ENCODE measurements at regions not wholly inside any gene's neighbourhood (a gene's known extent, or its start where the extent isn't known, plus 50 kb on each side); places are given as distances from the start of the nearest gene placed in this dataset.

DNA sequence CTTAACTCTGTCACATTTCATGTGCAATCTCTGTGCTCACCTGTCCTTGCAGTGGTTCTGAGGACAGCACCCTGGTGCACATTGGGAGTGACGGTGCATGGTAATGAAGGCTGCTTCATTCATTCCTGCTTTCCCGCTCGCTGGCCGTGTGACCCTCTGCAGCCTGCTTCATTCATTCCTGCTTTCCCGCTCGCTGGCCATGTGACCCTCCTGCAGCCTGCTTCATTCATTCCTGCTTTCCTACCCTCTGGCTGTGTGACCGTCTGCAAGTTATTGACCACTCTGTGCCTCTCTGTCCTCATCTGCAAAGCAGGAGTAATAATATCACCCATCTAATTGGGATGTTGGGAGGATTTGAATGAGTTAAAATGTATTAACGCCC is 189.1 kb upstream of the TMEM132C start:
- TF ChIP-seq EP300 (IDR thresholded peaks at IDR 0.05): no peak
- no peak for TF ChIP-seq POLR2A (IDR thresholded peaks at IDR 0.05)
- TF ChIP-seq, protein P1, sequence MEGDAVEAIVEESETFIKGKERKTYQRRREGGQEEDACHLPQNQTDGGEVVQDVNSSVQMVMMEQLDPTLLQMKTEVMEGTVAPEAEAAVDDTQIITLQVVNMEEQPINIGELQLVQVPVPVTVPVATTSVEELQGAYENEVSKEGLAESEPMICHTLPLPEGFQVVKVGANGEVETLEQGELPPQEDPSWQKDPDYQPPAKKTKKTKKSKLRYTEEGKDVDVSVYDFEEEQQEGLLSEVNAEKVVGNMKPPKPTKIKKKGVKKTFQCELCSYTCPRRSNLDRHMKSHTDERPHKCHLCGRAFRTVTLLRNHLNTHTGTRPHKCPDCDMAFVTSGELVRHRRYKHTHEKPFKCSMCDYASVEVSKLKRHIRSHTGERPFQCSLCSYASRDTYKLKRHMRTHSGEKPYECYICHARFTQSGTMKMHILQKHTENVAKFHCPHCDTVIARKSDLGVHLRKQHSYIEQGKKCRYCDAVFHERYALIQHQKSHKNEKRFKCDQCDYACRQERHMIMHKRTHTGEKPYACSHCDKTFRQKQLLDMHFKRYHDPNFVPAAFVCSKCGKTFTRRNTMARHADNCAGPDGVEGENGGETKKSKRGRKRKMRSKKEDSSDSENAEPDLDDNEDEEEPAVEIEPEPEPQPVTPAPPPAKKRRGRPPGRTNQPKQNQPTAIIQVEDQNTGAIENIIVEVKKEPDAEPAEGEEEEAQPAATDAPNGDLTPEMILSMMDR (IDR thresholded peaks at IDR 0.05): no peak
- TF ChIP-seq POLR2AphosphoS5 (IDR thresholded peaks at IDR 0.05): no peak

Measured in stomach (tissue), 4 donors.